Esophagus muscularis mucosa (tissue), 4 donors: ENCODE measurements at regions not wholly inside any gene's neighbourhood (a gene's known extent, or its start where the extent isn't known, plus 50 kb on each side); places are given as distances from the start of the nearest gene placed in this dataset.
"Not testable (repeated sequence)": the region's sequence is repeated elsewhere in the genome, so short reads cannot be mapped to it uniquely, and the experiment has no call there.

ENCODE experiments used
- DNase-seq: peaks from one replicate; pipeline ENCODE4 v3.0.0-alpha.2; 2017; ENCODE audit errors: extremely low spot score
- H3K27ac ChIP-seq, 4 donors: fragments of 200-600 bp; sonication (generic); replicated peaks in 1 of 4; 1 replicate in 3 of 4; 2 replicates in 1 of 4; pipeline ENCODE4 v1.5.1; 2016 to 2019; ENCODE audit warnings: mild to moderate bottlenecking in 1 of 4
- H3K27me3 ChIP-seq, 4 donors: fragments of 200-600 bp; sonication (generic); one replicate each; pipeline versions ENCODE4 v1.5.1 to v1.6.0; 2016 to 2019
- H3K36me3 ChIP-seq, 4 donors: fragments of 200-600 bp; sonication (generic); one replicate each; pipeline ENCODE4 v1.5.1; 2016 to 2019
- H3K4me1 ChIP-seq, 4 donors: fragments of 200-600 bp; sonication (generic); one replicate each; pipeline ENCODE4 v1.5.1; 2016 to 2019
- H3K4me3 ChIP-seq, 4 donors: fragments of 200-600 bp; sonication (generic); 1 replicate in 2 of 4; 2 replicates in 2 of 4; pipeline ENCODE4 v1.5.1; 2016 to 2019; ENCODE audit warnings: mild to moderate bottlenecking in 4 of 4, moderate library complexity in 1 of 4
- H3K9me3 ChIP-seq, 4 donors: fragments of 200-600 bp; sonication (generic); 1 replicate in 3 of 4; 2 replicates in 1 of 4; pipeline ENCODE4 v1.5.1; 2016 to 2019
- CTCF ChIP-seq, 3 experiments: fragments of 200-600 bp in 2 of 3; fragments of 450-650 bp in 1 of 3; sonication (generic) in 2 of 3; IDR thresholded peaks; one replicate each; pipeline ENCODE4 v1.5.1; 2017 to 2019; ENCODE audit warnings: antibody characterized with exemption in 3 of 3, mild to moderate bottlenecking in 2 of 3, moderate library complexity in 1 of 3
- EP300 ChIP-seq: sonication (generic); formaldehyde crosslinking; IDR thresholded peaks from one replicate; pipeline ENCODE4 v1.6.1; 2017; ENCODE audit warnings: antibody characterized with exemption
- POLR2A ChIP-seq: fragments of 450-650 bp; IDR thresholded peaks from one replicate; pipeline ENCODE4 v1.6.1; 2017; ENCODE audit warnings: antibody characterized with exemption, moderate library complexity, mild to moderate bottlenecking, low read depth
- POLR2AphosphoS5 ChIP-seq, 2 donors: sonication (generic); formaldehyde crosslinking; IDR thresholded peaks; one replicate each; pipeline ENCODE4 v1.6.1; 2017; ENCODE audit warnings: antibody characterized with exemption in 2 of 2
- WGBS: methylation state at CpG from one replicate; pipeline ENCODE4 v1.1.5; 2018; 5-methylcytosine and 5-hydroxymethylcytosine counted together
- intact Hi-C: fragments of 100-400 bp; cut with DNase I; formaldehyde crosslinking; loops from one replicate; pipeline ENCODE4 v1.15.1; 2023

- Histone ChIP-seq H3K4me3 (no peak overlapping the region), H3K27me3 (no peaks in the 10 kb centered on the region), H3K9me3 (no peaks in the 10 kb centered on the region), H3K27ac (no peak overlapping the region), H3K4me1 (no peaks in the 10 kb centered on the region), H3K36me3 (no peaks in the 10 kb centered on the region)
- DNase-seq: no peak
- intact Hi-C loops: no loop called here
- TF ChIP-seq POLR2A (no peak), CTCF (IDR thresholded peaks at IDR 0.05) (no peak), EP300 (no peak), POLR2AphosphoS5 (IDR thresholded peaks at IDR 0.05) (no peak)
Observed at GRCh38 chr2:65985986-65986385, 448.9 kb upstream of the MEIS1 start.

GRCh38 chr2:65980531-65980930 lies 454.4 kb upstream of the MEIS1 start:
- no peaks in the 10 kb centered on the region for H3K4me1 ChIP-seq
- H3K4me3 ChIP-seq: no peak overlapping the region
- intact Hi-C loops: no loop called here
- H3K27me3 ChIP-seq: no peaks in the 10 kb centered on the region
- peaks cover 0 to 8% (median 6%) of the 10 kb centered on the region in 4 donors for H3K9me3 ChIP-seq
- TF ChIP-seq EP300 (no peak), POLR2A (no peak), POLR2AphosphoS5 (IDR thresholded peaks at IDR 0.05) (no peak), CTCF (IDR thresholded peaks at IDR 0.05) (no peak)
- DNase-seq: no peak
- WGBS: 89% methylated on average over 1 of the region's 1 CpG
- no peak overlapping the region for H3K27ac ChIP-seq
- no peaks in the 10 kb centered on the region for H3K36me3 ChIP-seq

- Histone ChIP-seq H3K27ac (no peak overlapping the region), H3K36me3 (no peaks in the 10 kb centered on the region), H3K4me3 (no peak overlapping the region), H3K4me1 (no peaks in the 10 kb centered on the region), H3K27me3 (no peaks in the 10 kb centered on the region), H3K9me3 (peaks cover 0 to 8% (median 6%) of the 10 kb centered on the region in 4 donors)
- DNase-seq: no peak
- 76% methylated on average over 7 of the region's 7 CpGs for WGBS
- intact Hi-C loops: no loop called here
- no peak for TF ChIP-seq POLR2A
- no peak for TF ChIP-seq CTCF (IDR thresholded peaks at IDR 0.05)
- no peak for TF ChIP-seq POLR2AphosphoS5 (IDR thresholded peaks at IDR 0.05)
- TF ChIP-seq EP300: no peak
Observed at GRCh38 chr2:65979446-65979845, 455.5 kb upstream of the MEIS1 start.

- TF ChIP-seq CTCF (IDR thresholded peaks at IDR 0.05) (no peak), POLR2A (no peak), POLR2AphosphoS5 (IDR thresholded peaks at IDR 0.05) (no peak)
- Histone ChIP-seq H3K27me3 (no peaks in the 10 kb centered on the region), H3K4me3 (no peak overlapping the region), H3K27ac (no peak overlapping the region), H3K4me1 (no peaks in the 10 kb centered on the region), H3K9me3 (peaks cover 0 to 8% (median 6%) of the 10 kb centered on the region in 4 donors), H3K36me3 (no peaks in the 10 kb centered on the region)
- no peak for DNase-seq
- WGBS: 81% methylated on average over 3 of the region's 3 CpGs
- intact Hi-C loops: no loop called here
Observed at GRCh38 chr2:65974067-65974723, 460.7 kb upstream of the MEIS1 start.

- Histone ChIP-seq H3K27ac (no peak overlapping the region), H3K4me3 (no peak overlapping the region), H3K9me3 (no peaks in the 10 kb centered on the region), H3K27me3 (no peaks in the 10 kb centered on the region), H3K4me1 (no peaks in the 10 kb centered on the region), H3K36me3 (no peaks in the 10 kb centered on the region)
- 85% methylated on average over 3 of the region's 3 CpGs for WGBS
- no peak for DNase-seq
- intact Hi-C loops: no loop called here
- TF ChIP-seq CTCF (IDR thresholded peaks at IDR 0.05) (no peak), POLR2AphosphoS5 (IDR thresholded peaks at IDR 0.05) (no peak), POLR2A (no peak), EP300 (no peak)
Observed at GRCh38 chr2:65969161-65969560, 465.8 kb upstream of the MEIS1 start.

GRCh38 chr2:65963303-65963702 lies 471.6 kb upstream of the MEIS1 start:
- H3K4me1 ChIP-seq, DNase-seq, intact Hi-C loops, H3K27ac ChIP-seq, H3K36me3 ChIP-seq, H3K27me3 ChIP-seq, H3K9me3 ChIP-seq, H3K4me3 ChIP-seq: not testable (repeated sequence)
- WGBS: 91% methylated on average over 3 of the region's 5 CpGs
